ENCODE measurements at regions not wholly inside any gene's neighbourhood (a gene's known extent, or its start where the extent isn't known, plus 50 kb on each side); places are given as distances from the start of the nearest gene placed in this dataset.

DNA sequence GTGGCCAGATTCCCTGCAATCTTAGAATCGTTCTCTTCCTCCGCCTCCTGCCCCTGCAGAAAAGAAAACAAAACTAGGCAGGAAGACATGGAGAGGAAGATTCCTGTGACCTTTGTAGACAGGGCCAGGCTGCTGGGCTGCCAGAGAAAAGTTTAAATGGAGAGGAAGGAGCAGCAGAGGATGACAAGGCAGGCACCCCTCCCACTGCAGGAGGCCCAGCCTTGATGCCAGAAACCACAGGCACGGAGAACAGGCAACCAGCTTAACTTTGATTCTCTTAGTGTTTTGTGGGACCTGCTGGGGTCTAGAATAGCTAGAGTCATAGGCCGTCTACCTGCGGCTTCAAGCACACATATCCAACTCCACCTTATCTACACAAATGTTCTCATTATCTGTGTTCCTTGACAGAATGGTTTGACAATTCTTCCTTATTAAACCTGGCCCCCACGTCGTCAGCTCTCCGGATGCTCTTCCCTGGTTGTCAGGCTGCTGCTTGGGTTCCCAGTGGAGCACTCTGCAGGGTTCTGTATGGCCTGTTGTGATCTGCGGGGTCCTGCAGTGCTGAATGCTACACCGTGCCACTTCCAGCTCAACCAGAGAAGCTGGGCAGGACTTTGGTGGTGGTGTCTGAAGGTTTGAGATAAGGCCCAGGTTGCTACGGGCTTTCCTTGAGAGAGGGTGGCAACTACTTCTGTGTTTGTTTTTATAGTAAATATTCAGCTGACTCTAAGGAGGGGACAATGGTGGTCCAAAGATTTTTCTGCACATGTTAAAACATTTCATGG lies 609.5 kb downstream of the AACS start:
- DNase-seq (ENCODE audit: low read depth, low spot score): no peak

DNA sequence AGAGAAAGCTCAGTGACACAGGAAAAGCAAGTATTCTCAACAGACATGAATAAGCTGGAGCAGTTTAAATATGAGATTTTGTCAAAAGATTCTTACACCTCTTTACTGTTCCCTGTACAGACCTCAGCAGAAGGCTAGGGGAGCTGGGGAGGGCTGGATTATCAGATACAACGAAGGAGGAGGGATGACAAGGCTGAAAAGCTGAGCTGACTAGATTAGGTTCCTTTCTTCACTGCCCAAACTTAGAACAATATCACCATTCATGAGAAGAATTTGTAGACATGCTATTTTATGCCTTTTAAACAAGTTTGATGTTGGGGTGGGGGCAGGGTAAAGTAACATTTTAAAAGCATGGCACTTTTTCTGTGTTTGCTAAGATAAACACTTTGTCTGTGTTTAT lies 611.1 kb downstream of the AACS start:
- no peak for DNase-seq (ENCODE audit: low read depth, low spot score)

DNA sequence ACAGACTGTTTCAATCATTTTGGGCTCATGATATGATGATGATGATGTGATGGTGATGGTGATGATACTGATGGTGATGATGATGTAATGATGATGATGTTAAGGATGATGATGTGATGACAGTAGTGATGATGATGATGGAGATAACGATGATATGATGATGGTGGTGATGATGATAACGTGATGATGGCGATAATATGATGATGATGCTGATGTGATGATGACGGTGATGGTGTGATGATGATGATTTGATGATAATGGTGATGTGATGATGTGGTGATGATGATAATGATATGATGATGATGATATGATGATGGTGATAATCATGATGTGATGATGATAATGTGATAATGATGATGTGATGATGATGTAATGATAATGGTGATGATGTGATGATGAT lies 612.6 kb downstream of the AACS start:
- no peak for DNase-seq (ENCODE audit: low read depth, low spot score)

DNA sequence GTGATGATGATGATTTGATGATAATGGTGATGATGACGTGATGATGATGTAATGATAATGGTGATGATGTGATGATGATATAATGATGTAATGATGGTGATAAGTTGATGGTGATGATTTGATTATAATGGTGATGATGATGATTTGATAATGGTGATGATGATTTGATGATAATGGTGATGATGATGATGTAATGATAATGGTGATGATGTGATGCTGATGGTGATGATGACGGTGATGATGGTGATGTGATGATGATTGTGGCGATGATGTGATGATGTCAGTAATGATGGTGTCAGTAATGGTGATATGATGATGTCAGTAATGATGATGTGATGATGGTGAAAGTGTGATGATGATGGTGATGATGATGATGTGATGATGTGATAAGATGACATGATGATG lies 613.4 kb downstream of the AACS start:
- no peak for DNase-seq (ENCODE audit: low read depth, low spot score)

DNA sequence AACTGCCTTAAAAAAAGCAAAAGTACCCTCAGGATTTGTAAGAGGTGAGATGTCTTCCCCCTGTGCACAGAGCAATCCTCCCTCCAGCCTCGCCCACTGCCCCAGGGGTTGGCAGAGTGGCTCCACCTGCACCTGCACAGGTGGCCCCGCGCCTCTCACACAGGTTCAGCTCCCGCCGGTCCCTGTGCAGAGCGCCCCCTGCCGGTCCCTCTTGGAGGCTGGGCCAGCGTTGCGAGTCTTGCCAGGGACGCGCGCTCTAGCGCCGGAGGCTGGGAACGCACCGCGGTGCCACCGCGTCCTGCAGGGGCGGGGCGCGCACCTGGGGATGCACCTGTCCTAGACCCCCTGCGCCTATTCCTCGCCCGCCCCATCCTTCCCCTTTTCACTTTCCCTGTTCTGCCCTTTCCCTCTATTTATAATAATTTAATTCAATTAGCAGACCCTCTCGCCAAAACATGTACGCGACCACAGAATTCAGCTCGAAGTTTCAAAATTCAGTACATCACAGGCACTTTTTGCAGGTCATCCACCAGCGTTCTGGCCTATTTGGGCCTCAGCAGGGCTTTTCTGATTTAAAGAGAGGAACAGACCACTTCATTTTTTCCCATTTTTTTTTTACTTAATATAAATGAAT lies 618.6 kb downstream of the AACS start:
- no peak for DNase-seq (ENCODE audit: low read depth, low spot score)

DNA sequence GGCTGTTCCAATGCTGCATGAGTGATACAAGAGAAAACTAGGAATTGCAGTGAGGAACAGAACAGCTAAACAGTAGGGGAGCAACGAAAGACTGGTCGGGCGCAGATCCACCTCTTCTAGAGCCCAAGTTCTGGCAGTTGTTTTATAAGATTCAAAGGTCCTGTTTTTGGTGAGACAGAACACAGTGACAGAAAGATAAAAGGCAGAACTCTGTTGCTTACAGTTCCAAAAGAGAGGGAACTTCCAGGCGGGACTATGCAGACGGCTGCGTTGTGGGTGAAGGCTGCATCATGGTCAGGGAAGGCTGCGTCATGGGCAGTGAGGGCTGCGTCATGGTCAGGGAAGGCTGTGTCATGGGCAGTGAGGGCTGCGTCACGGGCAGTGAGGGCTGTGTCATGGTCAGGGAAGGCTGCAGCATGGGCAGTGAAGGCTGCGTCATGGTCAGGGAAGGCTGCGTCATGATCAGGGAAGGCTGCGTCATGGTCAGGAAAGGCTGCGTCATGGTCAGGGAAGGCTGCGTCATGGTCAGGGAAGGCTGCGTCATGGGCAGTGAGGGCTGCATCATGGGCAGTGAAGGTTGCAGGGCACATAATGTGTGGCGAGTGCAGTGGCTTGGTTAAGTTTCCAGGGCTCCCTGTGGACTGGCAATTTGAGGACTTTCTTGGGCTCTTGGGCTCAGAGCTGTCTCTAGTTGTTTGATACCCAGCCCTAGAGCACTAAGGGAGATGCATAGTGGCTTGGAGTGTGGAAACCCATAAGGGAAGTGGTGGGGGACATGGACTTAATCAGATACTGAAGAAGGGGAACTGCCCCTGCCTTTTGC lies 619.9 kb downstream of the AACS start:
- no peak for DNase-seq (ENCODE audit: low read depth, low spot score)

DNA sequence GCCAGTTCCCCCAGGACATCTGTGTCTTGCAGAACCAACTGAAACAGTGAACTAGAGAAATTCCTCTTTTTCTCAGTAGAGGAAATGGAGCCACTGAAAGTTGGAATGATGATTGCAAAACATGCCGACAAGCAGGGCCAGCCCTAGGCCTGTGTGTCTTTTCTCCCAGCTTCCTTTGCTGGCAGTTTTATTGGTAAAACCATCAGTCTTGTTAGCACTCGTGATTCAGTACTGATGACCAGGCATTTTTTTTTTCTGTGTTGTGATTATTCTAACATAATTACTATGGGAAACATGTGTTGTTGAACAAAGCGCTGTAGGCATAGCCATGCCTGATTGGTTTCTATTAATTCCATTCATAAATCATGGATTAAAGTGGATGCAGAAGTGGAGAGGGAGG lies 620.7 kb downstream of the AACS start:
- no peak for DNase-seq (ENCODE audit: low read depth, low spot score)

DNA sequence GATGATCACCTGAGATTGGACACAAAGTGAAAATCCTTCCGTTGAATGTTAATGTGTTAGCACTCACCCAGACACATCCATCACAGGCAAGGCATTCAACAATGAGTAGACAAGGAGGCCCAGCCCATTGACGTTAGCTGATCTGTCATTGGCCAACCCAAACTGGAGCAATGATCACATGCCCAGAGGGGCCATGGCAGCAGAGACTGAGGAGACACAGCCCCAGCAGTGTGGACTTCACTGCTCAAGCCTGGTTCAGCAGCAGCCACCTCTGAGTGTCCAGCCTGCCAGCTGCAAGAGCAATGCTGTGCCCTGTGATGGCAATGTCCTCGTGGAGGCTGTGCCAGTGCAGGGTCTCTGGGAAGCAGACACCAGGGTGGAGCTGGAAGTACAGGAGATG lies 622.2 kb downstream of the AACS start:
- DNase-seq (ENCODE audit: low read depth, low spot score): no peak

DNA sequence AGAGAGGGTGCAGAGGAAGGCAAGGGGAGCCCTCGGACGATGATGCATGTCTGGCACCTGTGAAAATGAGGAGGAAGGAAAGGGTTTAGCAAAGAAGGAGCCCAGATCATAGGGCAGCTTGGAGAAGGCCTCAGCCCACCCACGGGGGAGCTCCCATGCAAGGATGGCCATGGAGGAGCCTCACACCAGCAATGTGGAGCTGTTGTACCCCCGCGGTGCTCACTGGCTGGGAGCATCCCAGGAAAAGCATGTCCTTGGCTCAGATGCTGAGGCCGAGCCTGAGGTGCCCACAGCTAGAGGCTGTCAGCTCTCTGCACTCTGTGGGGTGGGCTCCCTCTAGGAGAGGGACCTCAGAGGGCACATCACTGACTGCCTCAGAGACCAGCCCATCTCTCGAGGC lies 622.6 kb downstream of the AACS start:
- DNase-seq (ENCODE audit: low read depth, low spot score): no peak

DNA sequence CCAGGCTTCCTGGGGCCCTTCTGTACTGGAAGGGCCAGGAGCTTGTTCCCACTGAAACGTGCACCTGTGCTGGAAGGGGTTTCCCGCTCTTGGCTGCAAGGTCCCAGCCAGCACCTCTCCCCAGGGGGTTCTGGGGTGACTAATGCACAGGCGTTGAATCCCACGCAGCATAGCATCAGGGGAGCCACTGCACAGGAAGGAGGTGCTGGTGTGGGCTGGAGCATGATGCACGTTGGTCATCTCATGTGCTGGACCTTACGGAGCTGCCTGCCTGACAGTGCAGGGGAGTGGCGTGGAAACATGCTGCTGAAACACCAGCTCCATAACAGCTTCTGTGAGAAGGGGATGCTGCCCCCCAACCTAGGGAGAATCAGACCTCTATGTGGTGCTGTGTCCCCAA lies 623.0 kb downstream of the AACS start:
- no peak for DNase-seq (ENCODE audit: low read depth, low spot score)

DNA sequence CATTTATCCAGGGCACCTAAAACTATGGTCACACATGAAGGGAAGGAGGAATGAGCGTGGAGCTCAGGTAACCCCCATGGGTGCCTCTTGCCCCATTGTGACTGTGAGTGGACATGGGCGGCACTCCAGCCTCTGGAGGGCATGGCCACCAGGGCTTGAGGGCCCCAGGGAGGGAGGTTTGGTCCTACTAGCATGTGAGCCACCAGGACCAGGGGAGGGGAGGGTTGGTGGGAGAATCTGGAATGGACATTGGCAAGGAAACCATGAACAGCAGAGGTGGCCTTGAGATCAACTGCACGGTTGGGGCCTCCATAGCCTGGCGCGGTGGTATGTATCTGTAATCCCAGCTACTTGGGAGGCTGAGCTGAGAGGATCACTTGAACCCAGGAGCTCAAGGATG lies 623.6 kb downstream of the AACS start:
- no peak for DNase-seq (ENCODE audit: low read depth, low spot score)

DNA sequence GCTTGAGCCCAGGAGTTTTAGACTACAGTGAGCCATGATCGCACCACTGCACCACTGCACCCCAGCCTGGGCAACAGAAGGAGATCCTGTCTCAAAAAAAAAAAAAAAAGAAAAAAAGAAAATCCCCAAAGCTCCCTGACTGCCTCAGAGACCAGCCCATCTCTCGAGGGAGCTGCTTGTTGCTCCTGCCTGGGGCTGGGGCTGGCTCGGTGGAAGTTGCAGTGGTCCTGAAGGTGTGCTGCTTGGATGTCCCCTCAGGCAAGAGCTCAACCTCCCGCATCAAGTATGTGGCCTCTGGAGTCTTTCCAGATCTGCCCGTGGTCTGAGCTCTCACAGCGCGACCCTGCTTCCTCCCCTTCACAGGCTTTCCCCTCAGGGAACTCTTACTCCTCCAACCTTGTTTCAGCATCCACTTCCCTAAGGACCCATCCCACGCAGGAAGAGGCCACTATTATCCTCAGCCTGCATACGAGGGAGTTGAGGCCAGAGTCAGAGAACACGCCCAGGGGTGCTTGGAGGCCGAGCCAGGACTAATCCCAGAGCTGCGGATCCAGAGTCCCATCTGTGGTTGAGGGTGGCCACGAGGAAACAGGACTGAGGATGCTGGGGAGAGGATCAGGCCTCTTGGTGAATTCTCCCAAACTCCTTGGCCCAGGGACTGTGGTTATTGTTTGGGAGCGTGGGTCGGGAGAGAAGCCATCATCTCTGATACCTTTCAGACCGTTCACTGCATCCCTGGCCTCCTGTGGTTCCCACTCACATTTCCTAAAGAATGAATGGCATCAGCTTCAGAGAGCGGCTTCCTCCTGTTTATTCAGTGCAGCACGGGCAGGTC lies 624.6 kb downstream of the AACS start:
- DNase-seq (ENCODE audit: low read depth, low spot score): no peak

DNA sequence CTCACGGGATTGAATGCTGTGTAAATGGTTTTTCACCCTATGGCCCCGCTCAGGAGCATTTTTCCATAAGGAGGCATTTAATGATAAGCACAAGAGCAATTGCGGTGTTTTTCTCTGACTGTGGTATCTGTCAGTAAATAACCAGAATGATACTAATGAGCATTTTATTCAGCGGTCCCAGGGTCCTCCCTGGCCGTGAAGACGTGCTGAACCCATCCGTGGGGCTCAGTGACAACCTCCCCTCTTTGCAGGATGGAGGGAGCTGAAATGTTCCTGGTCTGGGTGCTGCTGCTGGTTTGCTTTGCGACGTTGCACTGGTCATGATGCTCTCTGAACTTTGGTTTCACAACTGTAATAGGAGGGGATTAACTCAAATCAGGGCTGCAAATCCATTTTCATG lies 625.6 kb downstream of the AACS start:
- DNase-seq (ENCODE audit: low read depth, low spot score): no peak

DNA sequence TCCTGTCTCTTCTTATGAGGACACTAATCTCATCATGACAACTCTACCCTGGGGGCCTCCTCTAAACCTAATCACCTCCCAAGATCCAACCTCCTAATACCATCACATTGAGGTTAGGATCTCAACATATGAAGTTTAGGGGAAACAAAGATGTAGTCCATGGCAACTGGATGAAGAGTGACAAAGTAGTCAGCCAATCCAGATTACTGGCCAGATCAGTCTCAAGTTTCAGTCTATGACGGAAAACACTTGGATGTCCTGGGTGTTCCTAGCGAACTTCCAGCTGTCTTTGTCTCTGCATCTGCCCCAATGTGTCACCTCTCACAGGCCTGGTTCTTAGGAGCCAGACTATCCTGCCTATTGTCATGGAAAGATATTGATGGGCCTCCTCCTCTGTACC lies 630.8 kb downstream of the AACS start:
- DNase-seq (ENCODE audit: low read depth, low spot score): no peak

DNA sequence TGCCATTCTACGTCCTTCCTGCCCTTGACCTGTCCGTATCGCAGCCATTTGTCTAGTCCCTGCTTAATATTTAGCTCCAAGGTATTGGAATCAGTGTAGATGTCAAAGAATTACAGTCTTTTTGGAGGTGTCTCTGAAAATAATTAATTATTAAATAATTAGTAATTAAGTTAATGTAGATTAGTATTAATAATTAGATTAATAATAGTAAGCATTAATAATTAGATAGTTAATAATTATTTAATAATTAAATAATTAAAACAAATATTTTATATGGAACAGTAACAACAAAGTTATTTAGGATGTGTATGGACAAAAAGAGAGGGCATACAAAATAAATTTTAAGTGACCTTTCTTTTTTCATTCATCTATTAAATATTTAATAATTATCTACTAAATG lies 639.6 kb downstream of the AACS start:
- no peak for DNase-seq (ENCODE audit: low read depth, low spot score)

DNA sequence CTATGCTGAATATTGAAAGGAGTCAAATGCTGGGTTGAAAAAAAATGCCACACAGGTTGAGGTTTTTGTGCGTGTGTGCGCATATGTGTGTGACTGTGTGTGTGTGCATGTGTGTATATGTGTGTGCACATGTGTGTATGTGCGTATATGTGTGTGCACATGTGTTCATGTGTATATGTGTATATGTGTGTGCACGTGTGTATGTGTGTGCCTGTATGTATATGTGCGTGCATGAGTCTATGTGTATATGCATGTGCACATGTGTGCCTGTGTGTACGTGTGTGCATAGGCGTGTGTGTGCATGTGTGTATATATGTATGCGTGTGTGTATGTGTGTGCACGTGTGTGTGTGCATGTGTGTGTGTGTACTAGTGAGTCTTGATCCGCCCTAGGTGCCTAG lies 655.7 kb downstream of the AACS start:
- no peak for DNase-seq (ENCODE audit: low read depth, low spot score)

DNA sequence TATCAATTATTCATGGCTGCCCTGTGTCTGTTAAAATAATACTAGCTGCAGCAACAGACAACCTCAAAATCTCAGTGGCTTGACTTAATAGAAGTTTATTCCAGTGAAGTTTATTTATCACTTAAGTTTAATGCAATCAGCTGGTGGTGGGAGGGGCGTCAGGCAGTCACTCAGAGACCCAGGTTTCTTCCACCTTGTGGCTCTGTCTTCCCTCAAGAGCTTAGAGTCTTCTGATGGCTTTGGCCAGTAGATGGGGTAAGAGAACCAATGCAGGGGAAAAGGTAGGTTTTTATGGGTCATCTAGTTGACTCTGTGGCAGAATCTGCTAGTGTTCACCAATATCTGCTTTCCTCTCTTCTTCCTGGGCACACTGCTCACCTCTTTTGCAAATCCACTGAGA lies 668.9 kb downstream of the AACS start:
- DNase-seq (ENCODE audit: low read depth, low spot score): no peak

DNA sequence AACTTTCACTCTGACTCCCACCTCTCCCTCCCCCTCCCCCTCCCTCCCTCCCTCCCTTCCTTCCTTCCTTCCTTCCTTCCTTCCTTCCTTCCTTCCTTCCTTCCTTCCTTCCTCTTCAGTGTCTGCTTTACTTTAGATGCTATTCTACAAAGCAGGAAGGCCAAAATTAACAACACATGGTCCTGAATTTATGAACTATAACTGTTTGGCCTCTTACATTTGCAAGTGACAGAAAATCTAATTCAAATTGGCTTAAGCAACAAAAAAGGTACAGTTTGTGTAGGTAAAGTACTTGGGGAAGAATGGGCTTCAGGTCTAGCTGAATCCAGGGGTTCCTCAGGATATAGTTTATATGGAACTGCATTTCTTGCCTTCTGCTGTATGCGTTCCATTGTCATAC lies 673.0 kb downstream of the AACS start:
- no peak for DNase-seq (ENCODE audit: low read depth, low spot score)

DNA sequence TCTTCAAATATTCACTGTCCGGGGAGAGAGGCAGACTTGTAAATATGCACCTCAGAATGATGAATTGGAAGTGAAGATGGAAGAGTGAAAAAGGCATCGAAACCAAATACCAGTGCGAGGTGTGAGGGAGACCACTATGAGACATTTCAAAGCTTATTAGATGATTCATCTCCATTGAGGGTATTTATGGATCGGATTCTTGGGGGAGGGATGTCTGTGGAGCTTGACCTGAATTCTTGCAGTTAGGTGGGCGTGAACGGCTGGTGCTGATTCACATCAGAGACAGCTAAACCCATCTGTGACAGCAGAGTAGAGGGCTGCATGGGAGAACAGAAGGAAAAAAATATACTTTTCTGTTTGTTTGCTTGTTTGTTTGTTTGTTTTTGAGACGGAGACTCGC lies 677.2 kb downstream of the AACS start:
- DNase-seq (ENCODE audit: low read depth, low spot score): no peak

DNA sequence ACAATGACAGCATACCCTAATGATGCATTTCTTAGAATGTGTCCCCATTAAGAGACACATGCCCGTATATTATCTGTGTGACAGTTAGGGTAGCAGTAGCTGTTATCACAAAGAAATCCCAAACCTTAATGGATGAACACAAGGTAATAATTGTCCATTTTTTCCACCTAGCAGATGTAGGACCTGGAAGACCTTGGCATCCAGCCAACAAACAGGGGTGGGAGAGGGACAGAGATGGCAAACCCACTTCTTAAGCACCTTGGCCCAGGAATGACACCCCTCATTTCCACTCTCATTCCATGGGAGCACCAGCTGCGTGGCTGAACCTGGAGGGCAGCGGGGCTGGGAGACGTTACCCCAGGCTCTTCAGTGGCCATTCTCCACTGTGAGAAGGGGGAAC lies 679.0 kb downstream of the AACS start:
- DNase-seq (ENCODE audit: low read depth, low spot score): no peak

DNA sequence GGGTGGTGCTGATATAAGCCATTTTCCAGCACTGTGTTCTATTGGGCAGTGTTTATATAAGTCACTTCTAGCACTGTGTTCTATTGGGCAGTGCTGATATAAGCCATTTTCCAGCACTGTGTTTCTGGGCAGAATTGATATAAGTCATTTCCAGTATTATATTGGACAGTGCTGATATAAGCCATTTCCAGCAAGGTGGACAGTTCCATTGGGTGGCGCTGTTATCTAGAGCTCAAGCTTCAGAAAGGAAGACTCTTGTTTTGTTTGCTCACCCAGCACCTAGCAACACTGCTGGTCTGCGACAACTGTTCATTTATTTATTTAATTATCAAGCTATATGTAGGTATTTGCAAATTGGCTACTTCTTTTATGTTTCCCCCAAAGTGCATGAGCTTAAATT lies 690.3 kb downstream of the AACS start:
- no peak for DNase-seq (ENCODE audit: low read depth, low spot score)

DNA sequence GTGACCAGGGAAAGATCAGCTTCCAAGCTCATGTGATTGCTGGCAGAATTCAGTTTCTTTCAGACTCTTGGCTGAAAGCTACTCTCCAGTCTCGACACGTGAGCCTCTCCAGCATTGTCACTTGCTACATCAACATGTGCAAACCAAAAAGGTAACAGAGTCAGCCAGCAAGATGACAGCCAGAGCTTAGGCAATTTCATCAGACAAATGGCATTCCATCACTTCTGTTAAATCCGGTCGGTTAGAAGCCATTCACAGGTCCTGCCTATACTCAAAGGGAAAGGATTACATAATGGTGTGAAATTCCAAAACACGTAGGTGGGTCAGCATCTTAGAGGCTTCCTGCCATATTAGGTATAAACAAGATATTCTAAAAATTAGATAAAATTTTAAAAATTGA lies 700.9 kb downstream of the AACS start:
- DNase-seq (ENCODE audit: low read depth, low spot score): no peak

Data from brain pericyte (primary cell).